MCF 10A (cell line): ENCODE measurements at regions not wholly inside any gene's neighbourhood (a gene's known extent, or its start where the extent isn't known, plus 50 kb on each side); places are given as distances from the start of the nearest gene placed in this dataset.

ENCODE experiments used
- BruUV-seq: library from RNA; stranded (reverse); fragments of 400-500 nt; replicated peaks from 2 replicates; lab custom pipeline; 2021; lab: Mats Ljungman, UMichigan
- CTCF ChIA-PET: fragments of 300-600 bp; sonication (Branson Sonifier 250); formaldehyde crosslinking; extraction: SDS; loops from one replicate; lab custom pipeline; 2021; ENCODE audit warnings: antibody characterized with exemption, inconsistent platforms; lab: Yijun Ruan, JAX
- POLR2A ChIA-PET: fragments of 300-600, 350-650 bp; sonication (Branson Sonifier 250); formaldehyde crosslinking; extraction: SDS; loops from one replicate; lab custom pipeline; 2020; ENCODE audit warnings: antibody characterized with exemption, inconsistent platforms; lab: Yijun Ruan, JAX
- DNase-seq: peaks from one replicate; pipeline ENCODE4 v3.0.0-alpha.2; 2018; ENCODE audit not compliant: unreplicated experiment
- H3K27ac Mint-ChIP-seq: one replicate; pipeline ENCODE4 v1.8.0; 2022; ENCODE audit warnings: mild to moderate bottlenecking, low read depth, mixed read lengths; ENCODE audit not compliant: unreplicated experiment
- H3K27me3 Mint-ChIP-seq: one replicate; pipeline ENCODE4 v1.8.0; 2022; ENCODE audit warnings: mixed read lengths; ENCODE audit not compliant: insufficient read depth, unreplicated experiment
- H3K36me3 Mint-ChIP-seq: one replicate; pipeline ENCODE4 v1.8.0; 2022; ENCODE audit warnings: mild to moderate bottlenecking, moderate library complexity, mixed read lengths; ENCODE audit not compliant: insufficient read depth, unreplicated experiment
- H3K4me1 Mint-ChIP-seq: one replicate; pipeline ENCODE4 v1.8.0; 2022; ENCODE audit warnings: mixed read lengths; ENCODE audit not compliant: insufficient read depth, unreplicated experiment
- H3K4me3 Mint-ChIP-seq: one replicate; pipeline ENCODE4 v1.8.0; 2022; ENCODE audit warnings: mild to moderate bottlenecking, moderate library complexity, mixed read lengths; ENCODE audit not compliant: unreplicated experiment
- H3K9me3 Mint-ChIP-seq: one replicate; pipeline ENCODE4 v1.8.0; 2022; ENCODE audit warnings: mixed read lengths; ENCODE audit not compliant: unreplicated experiment
- CTCF ChIP-seq: fragments of 200-600 bp; IDR thresholded peaks from one replicate; pipeline ENCODE4 v1.8.0; 2022; ENCODE audit warnings: antibody characterized with exemption, mild to moderate bottlenecking; ENCODE audit not compliant: unreplicated experiment
- intact Hi-C: fragments of 100-400 bp; cut with micrococcal nuclease; formaldehyde crosslinking; loops from 2 replicates; pipeline ENCODE4 v1.14.1; 2022

- Mint-ChIP-seq H3K36me3 (no peaks in the 10 kb centered on the region), H3K4me1 (peaks cover 4% of the 10 kb centered on the region), H3K4me3 (no peak overlapping the region), H3K27ac (no peak overlapping the region), H3K27me3 (no peaks in the 10 kb centered on the region), H3K9me3 (peaks cover 14% of the 10 kb centered on the region)
- ChIA-PET CTCF (no interaction called here), POLR2A (no interaction called here)
- intact Hi-C loops, result no loop called here
- DNase-seq, result no peak
- BruUV-seq, result no TSS peak
- no peak for TF ChIP-seq CTCF
Observed at GRCh38 chr3:191797271-191797670, 336.3 kb downstream of the PYDC2 start.

GRCh38 chr3:191802671-191803070 lies 341.7 kb downstream of the PYDC2 start:
- Mint-ChIP-seq H3K27ac (no peak overlapping the region), H3K27me3 (no peaks in the 10 kb centered on the region), H3K4me1 (no peaks in the 10 kb centered on the region), H3K36me3 (no peaks in the 10 kb centered on the region), H3K4me3 (no peak overlapping the region), H3K9me3 (peaks cover 14% of the 10 kb centered on the region)
- no TSS peak for BruUV-seq
- no peak for DNase-seq
- intact Hi-C loops, result no loop called here
- ChIA-PET CTCF (interaction anchor here (0.7 kb wide), 1 partner anchor 383 kb away, joined by 4 read pairs; no protein-coding TSS in a partner anchor), POLR2A (no interaction called here)
- no peak for TF ChIP-seq CTCF

GRCh38 chr3:191804935-191805334 lies 344.0 kb downstream of the PYDC2 start:
- POLR2A ChIA-PET, result no interaction called here
- intact Hi-C loops, result no loop called here
- no peak overlapping the region for H3K4me3 Mint-ChIP-seq
- no peaks in the 10 kb centered on the region for H3K36me3 Mint-ChIP-seq
- no peaks in the 10 kb centered on the region for H3K27me3 Mint-ChIP-seq
- no peaks in the 10 kb centered on the region for H3K4me1 Mint-ChIP-seq
- TF ChIP-seq CTCF, result no peak
- no TSS peak for BruUV-seq
- no peak overlapping the region for H3K27ac Mint-ChIP-seq
- CTCF ChIA-PET, result no interaction called here
- H3K9me3 Mint-ChIP-seq, result peaks cover 14% of the 10 kb centered on the region
- DNase-seq, result no peak

- no TSS peak for BruUV-seq
- CTCF ChIA-PET, result interaction anchor here (0.6 kb wide), 1 partner anchor 9 kb away, joined by 4 read pairs; no protein-coding TSS in a partner anchor
- no peak for DNase-seq
- no peaks in the 10 kb centered on the region for H3K4me1 Mint-ChIP-seq
- no peaks in the 10 kb centered on the region for H3K27me3 Mint-ChIP-seq
- H3K36me3 Mint-ChIP-seq, result peaks cover 4% of the 10 kb centered on the region
- no peak overlapping the region for H3K27ac Mint-ChIP-seq
- H3K4me3 Mint-ChIP-seq, result no peak overlapping the region
- intact Hi-C loops, result no loop called here
- POLR2A ChIA-PET, result interaction anchor here (0.6 kb wide), 1 partner anchor 334 kb away, joined by 3 read pairs; no protein-coding TSS in a partner anchor
- no peak for TF ChIP-seq CTCF
- H3K9me3 Mint-ChIP-seq, result peaks cover 16% of the 10 kb centered on the region
Observed at GRCh38 chr3:191808073-191808472, 347.1 kb downstream of the PYDC2 start.
